ENCODE measurements at regions not wholly inside any gene's neighbourhood (a gene's known extent, or its start where the extent isn't known, plus 50 kb on each side); places are given as distances from the start of the nearest gene placed in this dataset.

GRCh38 chr1:173276922-173277800 is 70.0 kb upstream of the TNFSF4 start:
- POLR2A ChIA-PET: no interaction called here
- Histone ChIP-seq H3K79me2 (ENCODE audit: control insufficient read depth, insufficient read depth, low read length) (no peaks in the 10 kb centered on the region), H4K20me1 (replicated peaks; ENCODE audit: control insufficient read depth, insufficient read depth, low read length) (no peaks in the 10 kb centered on the region), H3K9ac (ENCODE audit: insufficient read depth in 1 of 2, low read depth in 2 of 2, low read length in 2 of 2) (no peak overlapping the region), H3K36me3 (ENCODE audit: control insufficient read depth, insufficient read depth, low read length) (no peaks in the 10 kb centered on the region), H3K4me3 (no peak overlapping the region), H3K27me3 (ENCODE audit: control insufficient read depth in 2 of 2, insufficient read depth in 2 of 2, low read length in 2 of 2) (no peaks in the 10 kb centered on the region), H2AFZ (ENCODE audit: low read depth, low read length) (no peak overlapping the region; the same call in 1 of the 2 replicates), H3K9me3 (replicated peaks; ENCODE audit: control insufficient read depth, insufficient read depth, low read depth, low read length) (no peaks in the 10 kb centered on the region), H3K4me1 (replicated peaks in 1 of 2; ENCODE audit: control insufficient read depth in 2 of 2, insufficient read depth in 2 of 2, low read length in 2 of 2) (no peaks in the 10 kb centered on the region), H3K4me2 (ENCODE audit: insufficient read depth, low read length) (no peak overlapping the region), H3K9me1 (ENCODE audit: control insufficient read depth, insufficient read depth, low read length) (no peaks in the 10 kb centered on the region), H3K27ac (ENCODE audit: extremely low read depth, low read depth, low read length) (no peak overlapping the region)
- no peak for ATAC-seq
- BruUV-seq (replicated peaks): no TSS peak
- TF ChIP-seq XRCC5 (IDR thresholded peaks at IDR 0.05; ENCODE audit: low read depth, low read length) (no peak), GTF2A2 (tag; IDR thresholded peaks at IDR 0.05) (0 out of 2 replicates have a peak, but pooled peaks have one; percentile 15)
- no peak for FAIRE-seq
- WGBS (ENCODE audit: insufficient coverage, low coverage, missing lambda C conversion rate): 29% methylated on average over 3 of the region's 3 CpGs
- in situ Hi-C loops (cut with MboI) (no loop called here), intact Hi-C loops (cut with micrococcal nuclease) (no loop called here)
- CTCF ChIA-PET (ENCODE audit: low intra/inter-chr PET ratio): interaction anchor here (0.5 kb wide), 1 partner anchor 944 kb away, joined by 3 read pairs; no protein-coding TSS in a partner anchor
- DNase-seq (ENCODE audit: extremely low read depth in 1 of 4, low spot score in 3 of 4): no peak

- intact Hi-C loops (cut with micrococcal nuclease): no loop called here
- no TSS peak for BruUV-seq (replicated peaks)
- TF ChIP-seq, protein P1, sequence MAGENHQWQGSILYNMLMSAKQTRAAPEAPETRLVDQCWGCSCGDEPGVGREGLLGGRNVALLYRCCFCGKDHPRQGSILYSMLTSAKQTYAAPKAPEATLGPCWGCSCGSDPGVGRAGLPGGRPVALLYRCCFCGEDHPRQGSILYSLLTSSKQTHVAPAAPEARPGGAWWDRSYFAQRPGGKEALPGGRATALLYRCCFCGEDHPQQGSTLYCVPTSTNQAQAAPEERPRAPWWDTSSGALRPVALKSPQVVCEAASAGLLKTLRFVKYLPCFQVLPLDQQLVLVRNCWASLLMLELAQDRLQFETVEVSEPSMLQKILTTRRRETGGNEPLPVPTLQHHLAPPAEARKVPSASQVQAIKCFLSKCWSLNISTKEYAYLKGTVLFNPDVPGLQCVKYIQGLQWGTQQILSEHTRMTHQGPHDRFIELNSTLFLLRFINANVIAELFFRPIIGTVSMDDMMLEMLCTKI (IDR thresholded peaks at IDR 0.05; ENCODE audit: partially characterized antibody): no peak
- no peak for TF ChIP-seq E2F8 (IDR thresholded peaks at IDR 0.05; ENCODE audit: low read depth, partially characterized antibody)
- no peak for TF ChIP-seq SOX6 (IDR thresholded peaks at IDR 0.05)
- TF ChIP-seq, protein P2, sequence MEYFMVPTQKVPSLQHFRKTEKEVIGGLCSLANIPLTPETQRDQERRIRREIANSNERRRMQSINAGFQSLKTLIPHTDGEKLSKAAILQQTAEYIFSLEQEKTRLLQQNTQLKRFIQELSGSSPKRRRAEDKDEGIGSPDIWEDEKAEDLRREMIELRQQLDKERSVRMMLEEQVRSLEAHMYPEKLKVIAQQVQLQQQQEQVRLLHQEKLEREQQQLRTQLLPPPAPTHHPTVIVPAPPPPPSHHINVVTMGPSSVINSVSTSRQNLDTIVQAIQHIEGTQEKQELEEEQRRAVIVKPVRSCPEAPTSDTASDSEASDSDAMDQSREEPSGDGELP (CRISPR knock-in tag; IDR thresholded peaks at IDR 0.05; ENCODE audit: borderline replicate concordance): no peak
- no peak for TF ChIP-seq JUNB (CRISPR knock-in tag; conservative IDR thresholded peaks at IDR 0.05)
- TF ChIP-seq ZBTB8A (IDR thresholded peaks at IDR 0.05; ENCODE audit: partially characterized antibody): no peak
These were observed 73.9 kb upstream of the TNFSF4 start for GRCh38 chr1:173280899-173281660.

More at GRCh38 chr1:173280899-173281660, 73.9 kb upstream of the TNFSF4 start:
- Histone ChIP-seq H3K4me3 (no peak overlapping the region), H3K4me1 (replicated peaks in 1 of 2; ENCODE audit: control insufficient read depth in 2 of 2, insufficient read depth in 2 of 2, low read length in 2 of 2) (no peaks in the 10 kb centered on the region), H3K36me3 (ENCODE audit: control insufficient read depth, insufficient read depth, low read length) (no peaks in the 10 kb centered on the region), H3K27me3 (ENCODE audit: control insufficient read depth in 2 of 2, insufficient read depth in 2 of 2, low read length in 2 of 2) (no peaks in the 10 kb centered on the region), H2AFZ (ENCODE audit: low read depth, low read length) (no peak overlapping the region), H3K27ac (ENCODE audit: extremely low read depth, low read depth, low read length) (no peak overlapping the region), H4K20me1 (replicated peaks; ENCODE audit: control insufficient read depth, insufficient read depth, low read length) (no peaks in the 10 kb centered on the region), H3K9ac (ENCODE audit: insufficient read depth in 1 of 2, low read depth in 2 of 2, low read length in 2 of 2) (no peak overlapping the region), H3K9me1 (ENCODE audit: control insufficient read depth, insufficient read depth, low read length) (no peaks in the 10 kb centered on the region), H3K9me3 (replicated peaks; ENCODE audit: control insufficient read depth, insufficient read depth, low read depth, low read length) (no peaks in the 10 kb centered on the region), H3K4me2 (ENCODE audit: insufficient read depth, low read length) (no peak overlapping the region), H3K79me2 (ENCODE audit: control insufficient read depth, insufficient read depth, low read length) (no peaks in the 10 kb centered on the region)
- POLR2A ChIA-PET: no interaction called here
- CTCF ChIA-PET (ENCODE audit: low intra/inter-chr PET ratio): no interaction called here
- in situ Hi-C loops (cut with MboI): no loop called here
- DNase-seq (ENCODE audit: extremely low read depth in 1 of 4, low spot score in 3 of 4) (no peak), FAIRE-seq (no peak), ATAC-seq (no peak)
- 59% methylated on average over 7 of the region's 7 CpGs for WGBS (ENCODE audit: insufficient coverage, low coverage, missing lambda C conversion rate)
